GM18511 (cell line): ENCODE measurements at regions not wholly inside any gene's neighbourhood (a gene's known extent, or its start where the extent isn't known, plus 50 kb on each side); places are given as distances from the start of the nearest gene placed in this dataset.

Experiments
- ATAC-seq: cut with Tn5 transposase; IDR thresholded peaks from one replicate; pipeline ENCODE4 v1.9.1; 2021; ENCODE audit warnings: mild to moderate bottlenecking, moderate library complexity; ENCODE audit not compliant: unreplicated experiment

GRCh38 chr2:236317938-236318396, 53.8 kb upstream of the ASB18 start:
- no peak for ATAC-seq

GRCh38 chr2:236318401-236318800, 54.2 kb upstream of the ASB18 start:
- no peak for ATAC-seq

GRCh38 chr2:236319036-236319435, 54.8 kb upstream of the ASB18 start:
- ATAC-seq = no peak

GRCh38 chr2:236321415-236321814, 57.2 kb upstream of the ASB18 start:
- no peak for ATAC-seq

- ATAC-seq = no peak
Measured at GRCh38 chr2:236333417-236334121, 69.4 kb upstream of the ASB18 start.

- ATAC-seq = no peak
Measured at GRCh38 chr2:236334122-236334876, 70.1 kb upstream of the ASB18 start.

GRCh38 chr2:236335696-236336574, 71.7 kb upstream of the ASB18 start:
- ATAC-seq = no peak

GRCh38 chr2:236336575-236337464, 72.6 kb upstream of the ASB18 start:
- no peak for ATAC-seq

- no peak for ATAC-seq
Measured at GRCh38 chr2:236337465-236338325, 73.5 kb upstream of the ASB18 start.

- no peak for ATAC-seq
Measured at GRCh38 chr2:236338495-236339184, 74.4 kb upstream of the ASB18 start.

GRCh38 chr2:236340251-236340650, 76.0 kb upstream of the ASB18 start:
- no peak for ATAC-seq

GRCh38 chr2:236341067-236341466, 76.9 kb upstream of the ASB18 start:
- ATAC-seq = no peak

GRCh38 chr2:236341721-236342120, 77.5 kb upstream of the ASB18 start:
- no peak for ATAC-seq

- ATAC-seq = no peak
Measured at GRCh38 chr2:236342507-236342906, 78.3 kb upstream of the ASB18 start.

- ATAC-seq = no peak
Measured at GRCh38 chr2:236342951-236343350, 78.7 kb upstream of the ASB18 start.

- peak; percentile 55 for ATAC-seq
Measured at GRCh38 chr2:236343400-236344161, 79.4 kb upstream of the ASB18 start.

- no peak for ATAC-seq
Measured at GRCh38 chr2:236344446-236344845, 80.2 kb upstream of the ASB18 start.

GRCh38 chr2:236345081-236345714, 81.0 kb upstream of the ASB18 start:
- ATAC-seq = no peak
